ENCODE measurements at regions not wholly inside any gene's neighbourhood (a gene's known extent, or its start where the extent isn't known, plus 50 kb on each side); places are given as distances from the start of the nearest gene placed in this dataset.

DNA sequence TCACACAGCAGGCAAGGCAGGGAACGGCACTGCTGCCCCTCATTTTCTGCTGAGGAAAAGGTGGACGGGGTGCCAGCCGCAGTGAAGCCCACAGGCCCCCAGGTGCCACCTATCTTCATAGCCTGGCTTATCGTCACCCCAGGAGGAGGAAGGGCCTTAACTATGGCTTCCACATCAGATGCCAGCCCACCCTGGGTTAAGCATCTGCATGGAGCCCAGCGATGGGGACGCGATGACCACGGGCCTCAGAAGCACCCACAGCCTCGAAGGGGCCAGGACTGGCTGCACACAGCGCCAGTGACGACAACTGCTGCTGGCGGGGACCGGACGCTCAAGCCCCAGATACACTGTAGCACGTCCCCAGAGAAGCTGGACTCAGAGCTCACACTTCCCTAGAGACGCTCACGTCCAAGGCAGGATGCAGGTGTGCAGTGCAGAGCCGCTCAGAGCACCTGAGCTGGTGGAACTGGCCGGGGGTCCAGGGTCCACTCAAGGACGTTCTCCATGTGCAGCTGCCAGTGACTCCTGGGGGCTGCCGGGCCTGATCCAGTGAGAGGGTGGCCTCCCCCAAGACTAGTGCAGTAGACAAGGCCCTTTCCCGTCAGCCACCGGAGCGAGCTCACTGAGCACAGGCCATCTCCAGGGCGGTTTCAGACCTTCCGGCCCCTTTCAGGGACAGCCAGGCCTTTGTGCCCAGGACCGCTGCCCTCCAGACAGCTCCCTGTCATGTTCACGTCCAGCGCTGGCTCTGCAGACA, 83.0 kb downstream of the YTHDF1 start:
- POLR2A ChIA-PET, result no interaction called here
- no peak for DNase-seq
- CTCF ChIA-PET, result interaction anchor here (0.6 kb wide), 1 partner anchor 203 kb away, joined by 3 read pairs; no protein-coding TSS in a partner anchor

DNA sequence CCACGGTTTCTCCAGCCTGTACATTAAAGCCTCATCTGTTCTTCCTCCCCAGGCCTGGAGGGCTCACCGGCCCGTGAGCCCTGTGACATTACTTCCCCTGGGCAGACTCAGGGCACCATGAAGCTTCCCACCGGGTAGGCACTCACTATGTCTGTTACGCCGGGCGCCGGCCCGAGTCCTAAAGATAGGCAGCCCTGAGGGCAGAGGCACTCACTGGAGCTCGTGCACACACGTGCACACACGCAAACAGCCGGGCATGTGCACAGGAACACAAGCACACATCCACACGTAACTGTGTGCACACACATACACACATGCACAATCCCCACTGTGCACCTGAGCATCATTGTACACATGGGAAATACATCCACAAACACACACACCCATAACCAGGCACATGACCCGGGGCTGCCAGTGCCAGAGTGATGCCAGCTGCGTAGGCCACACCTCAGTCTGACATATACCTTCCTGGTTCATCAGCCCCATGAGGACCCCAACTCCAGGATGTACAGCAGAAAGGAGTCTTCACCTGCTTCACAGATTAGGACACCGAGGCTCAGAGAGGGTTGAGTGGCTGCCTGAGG, 83.7 kb downstream of the YTHDF1 start:
- Mint-ChIP-seq H3K4me1 (no peaks in the 10 kb centered on the region), H3K9me3 (ENCODE audit: insufficient read depth) (no peaks in the 10 kb centered on the region), H3K27ac (no peak overlapping the region), H3K4me3 (no peak overlapping the region), H3K27me3 (peaks cover 16% of the 10 kb centered on the region)
- CTCF ChIA-PET, result no interaction called here
- Histone ChIP-seq H3K4me2 (replicated peaks; ENCODE audit: low read depth, low read length, poor library complexity, severe bottlenecking) (no peak overlapping the region), H3K36me3 (replicated peaks in 1 of 2; ENCODE audit: control extremely low read depth in 1 of 2, control insufficient read depth in 1 of 2, extremely low read depth in 1 of 2, insufficient read depth in 2 of 2, low read length in 1 of 2) (no peaks in the 10 kb centered on the region), H3K27me3 (replicated peaks in 1 of 4; ENCODE audit: control extremely low read depth in 1 of 4, control insufficient read depth in 3 of 4, insufficient read depth in 4 of 4, low read length in 3 of 4) (peaks cover 0 to 13% (median 0%) of the 10 kb centered on the region in 4 experiments), H4K20me1 (ENCODE audit: control insufficient read depth, insufficient read depth, low read length, poor library complexity, severe bottlenecking) (no peaks in the 10 kb centered on the region), H3K4me1 (ENCODE audit: control insufficient read depth in 2 of 2, insufficient read depth in 2 of 2, low read length in 2 of 2) (no peaks in the 10 kb centered on the region), H2AFZ (ENCODE audit: insufficient read depth, low read depth, low read length, poor library complexity, severe bottlenecking) (no peak overlapping the region), H3K79me2 (ENCODE audit: control insufficient read depth, insufficient read depth, low read length) (no peaks in the 10 kb centered on the region), H3K4me3 (ENCODE audit: control extremely low read depth in 1 of 5, extremely low read depth in 1 of 5, insufficient read depth in 1 of 5, low read depth in 2 of 5, low read length in 4 of 5) (no peak overlapping the region), H3K27ac (ENCODE audit: low read length in 2 of 2) (no peak overlapping the region), H3K9ac (ENCODE audit: low read length) (no peak overlapping the region), H3K9me3 (ENCODE audit: control extremely low read depth in 1 of 3, control insufficient read depth in 2 of 3, insufficient read depth in 1 of 3, low read length in 2 of 3) (peaks cover 0 to 14% (median 0%) of the 10 kb centered on the region in 3 donors)
- POLR2A ChIA-PET, result no interaction called here
- DNase-seq, result no peak
- ATAC-seq (ENCODE audit: low read depth), result no peak
- 82% methylated on average over 17 of the region's 17 CpGs for WGBS (ENCODE audit: insufficient coverage)
- intact Hi-C loops (cut with micrococcal nuclease), result no loop called here
- no peak for TF ChIP-seq EZH2 (IDR thresholded peaks at IDR 0.05; ENCODE audit: borderline replicate concordance, insufficient read depth, low read depth, low read length, poor library complexity, severe bottlenecking)
- TF ChIP-seq, protein P1, sequence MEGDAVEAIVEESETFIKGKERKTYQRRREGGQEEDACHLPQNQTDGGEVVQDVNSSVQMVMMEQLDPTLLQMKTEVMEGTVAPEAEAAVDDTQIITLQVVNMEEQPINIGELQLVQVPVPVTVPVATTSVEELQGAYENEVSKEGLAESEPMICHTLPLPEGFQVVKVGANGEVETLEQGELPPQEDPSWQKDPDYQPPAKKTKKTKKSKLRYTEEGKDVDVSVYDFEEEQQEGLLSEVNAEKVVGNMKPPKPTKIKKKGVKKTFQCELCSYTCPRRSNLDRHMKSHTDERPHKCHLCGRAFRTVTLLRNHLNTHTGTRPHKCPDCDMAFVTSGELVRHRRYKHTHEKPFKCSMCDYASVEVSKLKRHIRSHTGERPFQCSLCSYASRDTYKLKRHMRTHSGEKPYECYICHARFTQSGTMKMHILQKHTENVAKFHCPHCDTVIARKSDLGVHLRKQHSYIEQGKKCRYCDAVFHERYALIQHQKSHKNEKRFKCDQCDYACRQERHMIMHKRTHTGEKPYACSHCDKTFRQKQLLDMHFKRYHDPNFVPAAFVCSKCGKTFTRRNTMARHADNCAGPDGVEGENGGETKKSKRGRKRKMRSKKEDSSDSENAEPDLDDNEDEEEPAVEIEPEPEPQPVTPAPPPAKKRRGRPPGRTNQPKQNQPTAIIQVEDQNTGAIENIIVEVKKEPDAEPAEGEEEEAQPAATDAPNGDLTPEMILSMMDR (IDR thresholded peaks at IDR 0.05), result no peak

More for the DNA sequence above, 83.0 kb downstream of the YTHDF1 start:
- no peaks in the 10 kb centered on the region for H3K79me2 ChIP-seq (ENCODE audit: control insufficient read depth, insufficient read depth, low read length)
- no peaks in the 10 kb centered on the region for H3K36me3 ChIP-seq (replicated peaks in 1 of 2; ENCODE audit: control extremely low read depth in 1 of 2, control insufficient read depth in 1 of 2, extremely low read depth in 1 of 2, insufficient read depth in 2 of 2, low read length in 1 of 2)
- peaks cover 0 to 13% (median 0%) of the 10 kb centered on the region in 4 experiments for H3K27me3 ChIP-seq (replicated peaks in 1 of 4; ENCODE audit: control extremely low read depth in 1 of 4, control insufficient read depth in 3 of 4, insufficient read depth in 4 of 4, low read length in 3 of 4)
- no peak overlapping the region for H3K27ac ChIP-seq (ENCODE audit: low read length in 2 of 2)
- H3K4me1 ChIP-seq (ENCODE audit: control insufficient read depth in 2 of 2, insufficient read depth in 2 of 2, low read length in 2 of 2), result no peaks in the 10 kb centered on the region
- H3K4me2 ChIP-seq (replicated peaks; ENCODE audit: low read depth, low read length, poor library complexity, severe bottlenecking), result no peak overlapping the region
- no peak for ATAC-seq (ENCODE audit: low read depth)
- no peak overlapping the region for H3K9ac ChIP-seq (ENCODE audit: low read length)
- H3K4me3 Mint-ChIP-seq, result no peak overlapping the region
- H4K20me1 ChIP-seq (ENCODE audit: control insufficient read depth, insufficient read depth, low read length, poor library complexity, severe bottlenecking), result no peaks in the 10 kb centered on the region
- no peak overlapping the region for H3K27ac Mint-ChIP-seq
- H3K9me3 Mint-ChIP-seq (ENCODE audit: insufficient read depth), result no peaks in the 10 kb centered on the region
- no peak overlapping the region for H2AFZ ChIP-seq (ENCODE audit: insufficient read depth, low read depth, low read length, poor library complexity, severe bottlenecking)
- no peak for TF ChIP-seq EZH2 (IDR thresholded peaks at IDR 0.05; ENCODE audit: borderline replicate concordance, insufficient read depth, low read depth, low read length, poor library complexity, severe bottlenecking)
- TF ChIP-seq, protein P1 (IDR thresholded peaks at IDR 0.05), result no peak
- intact Hi-C loops (cut with micrococcal nuclease), result no loop called here
- peaks cover 0 to 14% (median 0%) of the 10 kb centered on the region in 3 donors for H3K9me3 ChIP-seq (ENCODE audit: control extremely low read depth in 1 of 3, control insufficient read depth in 2 of 3, insufficient read depth in 1 of 3, low read length in 2 of 3)
- WGBS (ENCODE audit: insufficient coverage), result 88% methylated on average over 29 of the region's 29 CpGs
- no peak overlapping the region for H3K4me3 ChIP-seq (ENCODE audit: control extremely low read depth in 1 of 5, extremely low read depth in 1 of 5, insufficient read depth in 1 of 5, low read depth in 2 of 5, low read length in 4 of 5)
- H3K27me3 Mint-ChIP-seq, result peaks cover 16% of the 10 kb centered on the region
- H3K4me1 Mint-ChIP-seq, result no peaks in the 10 kb centered on the region

All from B cell (primary cell).